ENCODE measurements at regions not wholly inside any gene's neighbourhood (a gene's known extent, or its start where the extent isn't known, plus 50 kb on each side); places are given as distances from the start of the nearest gene placed in this dataset.
"Not testable (repeated sequence)": the region's sequence is repeated elsewhere in the genome, so short reads cannot be mapped to it uniquely, and the experiment has no call there.

DNA sequence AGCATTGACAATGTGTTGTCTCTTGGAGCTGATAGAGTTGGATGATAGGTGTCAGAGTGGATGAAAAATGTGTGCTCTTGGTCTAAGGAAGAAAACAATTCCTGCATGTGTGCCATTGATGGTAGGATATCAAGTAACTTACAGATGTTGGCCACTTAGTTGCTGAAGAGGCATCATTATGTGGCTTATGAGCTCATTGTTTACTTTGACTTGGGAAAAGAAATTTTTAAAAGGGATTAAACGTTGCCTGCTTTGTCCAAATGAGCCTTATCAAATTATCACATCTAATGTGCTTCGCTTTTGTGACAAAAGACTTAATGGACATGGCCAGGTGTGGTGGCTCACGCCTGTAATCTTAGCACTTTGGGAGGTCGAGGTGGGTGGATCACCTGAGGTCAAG is 98.1 kb downstream of the TBC1D26 start:
- ATAC-seq (replicated peaks in 1 of 4); H3K36me3 ChIP-seq (ENCODE audit: control insufficient read depth in 2 of 2, extremely low read depth in 1 of 2, insufficient read depth in 1 of 2, low read length in 1 of 2); H3K4me1 ChIP-seq (ENCODE audit: control insufficient read depth in 1 of 2, extremely low read depth in 1 of 2, insufficient read depth in 2 of 2, low read length in 2 of 2); H3K9me3 Mint-ChIP-seq; CTCF ChIA-PET; H3K27ac ChIP-seq (ENCODE audit: low read length); H3K36me3 Mint-ChIP-seq; H3K4me3 ChIP-seq (ENCODE audit: control insufficient read depth in 1 of 2, extremely low read depth in 1 of 2, low read length in 1 of 2); H3K9me3 ChIP-seq; H3K27ac Mint-ChIP-seq; H3K4me3 Mint-ChIP-seq; DNase-seq; H3K27me3 ChIP-seq (replicated peaks in 1 of 2; ENCODE audit: control insufficient read depth in 2 of 2, extremely low read depth in 1 of 2, insufficient read depth in 2 of 2, low read length in 1 of 2); H3K27me3 Mint-ChIP-seq: not testable (repeated sequence)
- peaks cover 17 to 19% (median 19%) of the 10 kb centered on the region in 3 donors for H3K4me1 Mint-ChIP-seq
- no CpG with 5 or more reads among the region's 4 CpGs for WGBS (ENCODE audit: insufficient coverage)
- POLR2A ChIA-PET = interaction anchor here in 1 of 2 donors (0.7 kb wide), 1 partner anchor 119 kb away, joined by 8 read pairs; no protein-coding TSS in a partner anchor

DNA sequence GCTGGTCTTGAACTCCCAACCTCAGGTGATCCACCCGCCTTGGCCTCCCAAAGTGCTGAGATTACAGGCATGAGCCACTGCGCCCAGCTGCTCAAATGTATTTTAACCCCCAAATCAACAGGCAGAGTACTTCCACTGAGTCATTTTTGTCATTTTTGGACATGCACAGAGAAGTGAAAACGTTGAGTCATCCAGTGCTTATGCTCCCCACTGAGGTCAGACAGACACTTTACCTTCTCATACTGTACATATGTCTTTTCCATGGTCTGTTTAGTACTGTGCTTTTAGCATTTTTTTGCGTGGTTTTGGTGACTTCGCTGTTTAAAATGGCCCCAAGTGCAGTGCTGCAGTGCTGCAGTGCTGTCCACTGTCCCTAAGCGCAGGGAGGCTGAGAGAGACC is 99.1 kb downstream of the TBC1D26 start:
- H3K4me3 Mint-ChIP-seq; H3K27ac ChIP-seq (ENCODE audit: low read length); H3K4me3 ChIP-seq (ENCODE audit: control insufficient read depth in 1 of 2, extremely low read depth in 1 of 2, low read length in 1 of 2); ATAC-seq (replicated peaks in 1 of 4); H3K36me3 Mint-ChIP-seq; H3K36me3 ChIP-seq (ENCODE audit: control insufficient read depth in 2 of 2, extremely low read depth in 1 of 2, insufficient read depth in 1 of 2, low read length in 1 of 2); H3K27me3 ChIP-seq (replicated peaks in 1 of 2; ENCODE audit: control insufficient read depth in 2 of 2, extremely low read depth in 1 of 2, insufficient read depth in 2 of 2, low read length in 1 of 2); CTCF ChIA-PET; H3K27ac Mint-ChIP-seq; POLR2A ChIA-PET; H3K27me3 Mint-ChIP-seq; DNase-seq; H3K9me3 Mint-ChIP-seq; H3K9me3 ChIP-seq; H3K4me1 ChIP-seq (ENCODE audit: control insufficient read depth in 1 of 2, extremely low read depth in 1 of 2, insufficient read depth in 2 of 2, low read length in 2 of 2): not testable (repeated sequence)
- 78% methylated on average over 3 of the region's 6 CpGs for WGBS (ENCODE audit: insufficient coverage)
- H3K4me1 Mint-ChIP-seq = peaks cover 17 to 19% (median 19%) of the 10 kb centered on the region in 3 donors

GRCh38 chr17:15832921-15833480 is 100.9 kb downstream of the TBC1D26 start:
- H3K36me3 Mint-ChIP-seq; H3K9me3 ChIP-seq; H3K4me1 ChIP-seq (ENCODE audit: control insufficient read depth in 1 of 2, extremely low read depth in 1 of 2, insufficient read depth in 2 of 2, low read length in 2 of 2); H3K4me3 Mint-ChIP-seq; H3K27ac ChIP-seq (ENCODE audit: low read length); CTCF ChIA-PET; H3K9me3 Mint-ChIP-seq; H3K27me3 ChIP-seq (replicated peaks in 1 of 2; ENCODE audit: control insufficient read depth in 2 of 2, extremely low read depth in 1 of 2, insufficient read depth in 2 of 2, low read length in 1 of 2); H3K4me3 ChIP-seq (ENCODE audit: control insufficient read depth in 1 of 2, extremely low read depth in 1 of 2, low read length in 1 of 2); H3K36me3 ChIP-seq (ENCODE audit: control insufficient read depth in 2 of 2, extremely low read depth in 1 of 2, insufficient read depth in 1 of 2, low read length in 1 of 2); H3K27me3 Mint-ChIP-seq; POLR2A ChIA-PET: not testable (repeated sequence)
- DNase-seq (peak in 2 of 35 experiments; percentile 10 to 27), ATAC-seq (replicated peaks in 1 of 4) (peak; percentile 54 to 74 (median 61))
- Mint-ChIP-seq H3K27ac (peak overlapping the region; percentile 49 to 83), H3K4me1 (peaks cover 17 to 19% (median 19%) of the 10 kb centered on the region in 3 donors)
- 74% methylated on average over 4 of the region's 11 CpGs for WGBS (ENCODE audit: insufficient coverage)

DNA sequence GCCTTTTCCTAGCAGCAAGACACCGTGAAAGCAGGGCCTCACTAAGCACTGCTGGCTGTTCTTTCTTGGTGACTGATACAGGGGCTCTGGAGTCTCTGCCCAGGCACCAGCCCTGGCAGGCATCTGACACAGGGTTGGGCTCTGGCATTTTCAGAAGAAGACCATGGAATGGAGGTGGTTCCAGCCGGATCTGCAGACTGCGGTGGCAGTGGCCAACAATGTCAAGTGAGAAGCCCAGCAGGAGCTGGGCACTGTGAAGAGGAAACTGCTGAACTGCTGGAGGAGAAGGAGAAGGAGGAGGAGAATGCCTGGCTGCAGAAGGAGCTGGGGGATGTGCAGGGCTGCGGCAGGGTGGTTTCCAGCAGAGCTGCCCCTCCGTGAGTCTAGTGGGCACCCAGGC is 101.8 kb downstream of the TBC1D26 start:
- H3K4me3 ChIP-seq (ENCODE audit: control insufficient read depth in 1 of 2, extremely low read depth in 1 of 2, low read length in 1 of 2); H3K4me1 ChIP-seq (ENCODE audit: control insufficient read depth in 1 of 2, extremely low read depth in 1 of 2, insufficient read depth in 2 of 2, low read length in 2 of 2); H3K27me3 Mint-ChIP-seq; H3K9me3 ChIP-seq; H3K36me3 ChIP-seq (ENCODE audit: control insufficient read depth in 2 of 2, extremely low read depth in 1 of 2, insufficient read depth in 1 of 2, low read length in 1 of 2); H3K4me3 Mint-ChIP-seq; POLR2A ChIA-PET; ATAC-seq (replicated peaks in 1 of 4); H3K27me3 ChIP-seq (replicated peaks in 1 of 2; ENCODE audit: control insufficient read depth in 2 of 2, extremely low read depth in 1 of 2, insufficient read depth in 2 of 2, low read length in 1 of 2); H3K27ac ChIP-seq (ENCODE audit: low read length); DNase-seq; CTCF ChIA-PET; H3K9me3 Mint-ChIP-seq; H3K36me3 Mint-ChIP-seq: not testable (repeated sequence)
- WGBS (ENCODE audit: insufficient coverage) = 100% methylated on average over 1 of the region's 5 CpGs
- Mint-ChIP-seq H3K27ac (peak overlapping the region in 1 of 2 donors; percentile 83), H3K4me1 (peaks cover 14 to 16% (median 15%) of the 10 kb centered on the region in 3 donors)

GRCh38 chr17:15835481-15835880 is 103.4 kb downstream of the TBC1D26 start:
- H3K4me1 ChIP-seq (ENCODE audit: control insufficient read depth in 1 of 2, extremely low read depth in 1 of 2, insufficient read depth in 2 of 2, low read length in 2 of 2); H3K27ac Mint-ChIP-seq; H3K27me3 Mint-ChIP-seq; ATAC-seq (replicated peaks in 1 of 4); H3K9me3 ChIP-seq; H3K27me3 ChIP-seq (replicated peaks in 1 of 2; ENCODE audit: control insufficient read depth in 2 of 2, extremely low read depth in 1 of 2, insufficient read depth in 2 of 2, low read length in 1 of 2); H3K4me3 ChIP-seq (ENCODE audit: control insufficient read depth in 1 of 2, extremely low read depth in 1 of 2, low read length in 1 of 2); H3K4me3 Mint-ChIP-seq; H3K27ac ChIP-seq (ENCODE audit: low read length); POLR2A ChIA-PET; CTCF ChIA-PET; DNase-seq; H3K36me3 Mint-ChIP-seq; H3K36me3 ChIP-seq (ENCODE audit: control insufficient read depth in 2 of 2, extremely low read depth in 1 of 2, insufficient read depth in 1 of 2, low read length in 1 of 2); H3K9me3 Mint-ChIP-seq: not testable (repeated sequence)
- H3K4me1 Mint-ChIP-seq = peaks cover 13 to 14% (median 14%) of the 10 kb centered on the region in 3 donors
- WGBS (ENCODE audit: insufficient coverage) = no CpG with 5 or more reads among the region's 4 CpGs

- POLR2A ChIA-PET; CTCF ChIA-PET; ATAC-seq (replicated peaks in 1 of 4): not testable (repeated sequence)
Measured at GRCh38 chr17:15836249-15836982, 104.3 kb downstream of the TBC1D26 start.

More at GRCh38 chr17:15836249-15836982, 104.3 kb downstream of the TBC1D26 start:
- H3K4me1 ChIP-seq (ENCODE audit: control insufficient read depth in 1 of 2, extremely low read depth in 1 of 2, insufficient read depth in 2 of 2, low read length in 2 of 2); H3K4me3 ChIP-seq (ENCODE audit: control insufficient read depth in 1 of 2, extremely low read depth in 1 of 2, low read length in 1 of 2); H3K9me3 ChIP-seq; H3K27me3 ChIP-seq (replicated peaks in 1 of 2; ENCODE audit: control insufficient read depth in 2 of 2, extremely low read depth in 1 of 2, insufficient read depth in 2 of 2, low read length in 1 of 2); H3K27me3 Mint-ChIP-seq; H3K27ac ChIP-seq (ENCODE audit: low read length); H3K9me3 Mint-ChIP-seq; DNase-seq; H3K4me3 Mint-ChIP-seq; H3K36me3 Mint-ChIP-seq; H3K27ac Mint-ChIP-seq; H3K36me3 ChIP-seq (ENCODE audit: control insufficient read depth in 2 of 2, extremely low read depth in 1 of 2, insufficient read depth in 1 of 2, low read length in 1 of 2): not testable (repeated sequence)
- peaks cover 13 to 14% (median 14%) of the 10 kb centered on the region in 3 donors for H3K4me1 Mint-ChIP-seq
- no CpG with 5 or more reads among the region's 12 CpGs for WGBS (ENCODE audit: insufficient coverage)
